A549 (cell line): ENCODE measurements at regions not wholly inside any gene's neighbourhood (a gene's known extent, or its start where the extent isn't known, plus 50 kb on each side); places are given as distances from the start of the nearest gene placed in this dataset.

ENCODE experiments used
- ATAC-seq, 2 experiments: fragments of 200-7000 bp in 1 of 2; fragments of >200 bp in 1 of 2; cut with Nextera tagmentation in 1 of 2; cut with Tn5 transposase in 1 of 2; 3 replicates each; pipeline versions ENCODE4 v1.8.0 to v1.9.1; 2018 to 2020; ENCODE audit warnings: mild to moderate bottlenecking in 1 of 2, moderate library complexity in 1 of 2
- CTCF ChIA-PET: fragments of 300-600 bp; sonication (Branson Sonifier 250); formaldehyde crosslinking; extraction: SDS; loops from one replicate; lab custom pipeline; 2021; ENCODE audit warnings: antibody characterized with exemption, inconsistent platforms; lab: Yijun Ruan, JAX
- POLR2A ChIA-PET: fragments of 350-600 bp; formaldehyde crosslinking; extraction: SDS; loops from one replicate; lab custom pipeline; 2021; ENCODE audit warnings: antibody characterized with exemption, inconsistent platforms; lab: Yijun Ruan, JAX
- DNase-seq, 2 experiments: peaks; one replicate each; pipeline versions ENCODE4 v3.0.0 to v3.0.0-alpha.2; 2011 to 2016; ENCODE audit warnings: low read depth in 1 of 2, low spot score in 1 of 2
- FAIRE-seq: peaks from 2 replicates; lab custom pipeline; 2011; peaks lifted over from hg19 to GRCh38; lab: Jason Lieb, UNC
- H3K27ac ChIP-seq, 2 experiments: fragments of >200 bp; sonication (Bioruptor Twin); formaldehyde crosslinking; 3 replicates each; pipeline ENCODE4 v1.5.1; 2016 to 2017
- H3K4me1 ChIP-seq: fragments of >200 bp; sonication (Bioruptor Twin); formaldehyde crosslinking; 3 replicates; pipeline ENCODE4 v1.6.1; 2016
- H3K4me2 ChIP-seq: fragments of >200 bp; sonication (Bioruptor Twin); formaldehyde crosslinking; 3 replicates; pipeline ENCODE4 v1.6.1; 2016
- H3K4me3 ChIP-seq: fragments of >200 bp; sonication (Bioruptor Twin); formaldehyde crosslinking; 3 replicates; pipeline ENCODE4 v1.5.1; 2016
- H3K9me3 ChIP-seq: fragments of >200 bp; sonication (Bioruptor Twin); formaldehyde crosslinking; 3 replicates; pipeline ENCODE4 v1.6.1; 2016
- BHLHE40 ChIP-seq: IDR thresholded peaks from 2 replicates; pipeline ENCODE4 v1.6.1; 2012; ENCODE audit warnings: low read depth, low read length, inconsistent platforms
- GATA3 ChIP-seq: IDR thresholded peaks from 2 replicates; pipeline ENCODE4 v1.6.1; 2012; ENCODE audit warnings: borderline replicate concordance
- HDAC2 ChIP-seq: fragments of 200-600 bp; sonication (generic); IDR thresholded peaks from 2 replicates; pipeline ENCODE4 v1.6.1; 2016
- HEYL ChIP-seq: fragments of 250-450 bp; sonication (Bioruptor Pico); IDR thresholded peaks from 2 replicates; pipeline ENCODE4 v1.8.0; 2021; ENCODE audit warnings: mild to moderate bottlenecking, moderate library complexity
- HOXA7 ChIP-seq: fragments of 250-450 bp; sonication (Bioruptor Pico); IDR thresholded peaks from 2 replicates; pipeline ENCODE4 v1.5.0; 2020; ENCODE audit warnings: mild to moderate bottlenecking, moderate library complexity
- HOXB5 ChIP-seq: fragments of 250-450 bp; sonication (Bioruptor Pico); IDR thresholded peaks from 2 replicates; pipeline ENCODE4 v1.5.0; 2020; ENCODE audit warnings: mild to moderate bottlenecking, moderate library complexity
- KDM5A ChIP-seq: fragments of 200-600 bp; sonication (generic); IDR thresholded peaks from 2 replicates; pipeline ENCODE4 v1.6.1; 2016; ENCODE audit warnings: antibody characterized with exemption, mild to moderate bottlenecking
- MAFK ChIP-seq: fragments of 450-650 bp; IDR thresholded peaks from 2 replicates; pipeline ENCODE4 v1.6.1; 2014; ENCODE audit not compliant: partially characterized antibody
- MYC ChIP-seq: IDR thresholded peaks from 2 replicates; pipeline ENCODE4 v1.6.1; 2012; ENCODE audit warnings: mild to moderate bottlenecking, inconsistent platforms, low read length, improper control_type of control experiment, borderline replicate concordance
- NFE2L2 ChIP-seq: fragments of 150-350 bp; conservative IDR thresholded peaks from 2 replicates; pipeline ENCODE4 v1.6.1; 2014; ENCODE audit warnings: low read length
- PHF8 ChIP-seq: fragments of 200-600 bp; sonication (generic); IDR thresholded peaks from 2 replicates; pipeline ENCODE4 v1.6.1; 2016; ENCODE audit warnings: low read depth, mild to moderate bottlenecking, antibody characterized with exemption, moderate library complexity, borderline replicate concordance
- POLR2AphosphoS2 ChIP-seq: conservative IDR thresholded peaks from 2 replicates; pipeline ENCODE4 v1.6.1; 2012; ENCODE audit warnings: low read length, improper control_type of control experiment, inconsistent platforms
- RAD21 ChIP-seq, 2 experiments: fragments of >200 bp in 1 of 2; sonication (Bioruptor Twin) in 1 of 2; formaldehyde crosslinking in 1 of 2; IDR thresholded peaks in 1 of 2; conservative IDR thresholded peaks in 1 of 2; 2 replicates in 1 of 2; 3 replicates in 1 of 2; pipeline ENCODE4 v1.6.1; 2012 to 2018; ENCODE audit warnings: inconsistent platforms in 1 of 2
- RARB ChIP-seq: fragments of 250-450 bp; sonication (Bioruptor Pico); IDR thresholded peaks from 2 replicates; pipeline ENCODE4 v1.8.0; 2021; ENCODE audit warnings: mild to moderate bottlenecking, moderate library complexity
- RNF2 ChIP-seq: fragments of 200-600 bp; sonication (generic); IDR thresholded peaks from 2 replicates; pipeline ENCODE4 v1.6.1; 2016; ENCODE audit warnings: low read depth, mild to moderate bottlenecking, antibody characterized with exemption, moderate library complexity, borderline replicate concordance
- TFCP2L1 ChIP-seq: fragments of 250-450 bp; sonication (Bioruptor Pico); IDR thresholded peaks from 2 replicates; pipeline ENCODE4 v1.5.0; 2021; ENCODE audit warnings: mild to moderate bottlenecking
- TP53 ChIP-seq: fragments of 250-450 bp; sonication (Bioruptor Pico); IDR thresholded peaks from 2 replicates; pipeline ENCODE4 v1.5.0; 2021; ENCODE audit warnings: mild to moderate bottlenecking, moderate library complexity
- ZC3H11A ChIP-seq: fragments of 450-650 bp; IDR thresholded peaks from 2 replicates; pipeline ENCODE4 v1.6.1; 2014; ENCODE audit warnings: antibody characterized with exemption, mild to moderate bottlenecking
- ZNF302 ChIP-seq: fragments of 250-450 bp; sonication (Bioruptor Pico); IDR thresholded peaks from 2 replicates; pipeline ENCODE4 v1.9.0; 2021; ENCODE audit warnings: inconsistent platforms, mild to moderate bottlenecking, moderate library complexity
- WGBS: methylation state at CpG from one replicate; pipeline ENCODE4 v1.1.6; 2017; ENCODE audit errors: missing lambda C conversion rate; 5-methylcytosine and 5-hydroxymethylcytosine counted together
- TF ChIP-seq, protein P1 (sequence below): fragments of 200-600 bp; sonication (generic); IDR thresholded peaks from 2 replicates; pipeline ENCODE4 v1.6.1; 2016; ENCODE audit warnings: antibody characterized with exemption, mild to moderate bottlenecking, moderate library complexity
- TF ChIP-seq, protein P2 (sequence below): fragments of >200 bp; sonication (Bioruptor Twin); formaldehyde crosslinking; IDR thresholded peaks from 2 replicates; pipeline ENCODE4 v1.6.1; 2016
- TF ChIP-seq, protein P3 (sequence below): fragments of 150-350 bp; IDR thresholded peaks from 2 replicates; pipeline ENCODE4 v1.6.1; 2014; ENCODE audit warnings: low read depth, mild to moderate bottlenecking, low read length
- TF ChIP-seq, protein P4 (sequence below): IDR thresholded peaks from 2 replicates; pipeline ENCODE4 v1.6.1; 2012; ENCODE audit warnings: low read depth, borderline replicate concordance
- TF ChIP-seq, protein P5 (sequence below): fragments of 450-650 bp; IDR thresholded peaks from 2 replicates; pipeline ENCODE4 v1.6.1; 2014; ENCODE audit warnings: antibody characterized with exemption

DNA sequence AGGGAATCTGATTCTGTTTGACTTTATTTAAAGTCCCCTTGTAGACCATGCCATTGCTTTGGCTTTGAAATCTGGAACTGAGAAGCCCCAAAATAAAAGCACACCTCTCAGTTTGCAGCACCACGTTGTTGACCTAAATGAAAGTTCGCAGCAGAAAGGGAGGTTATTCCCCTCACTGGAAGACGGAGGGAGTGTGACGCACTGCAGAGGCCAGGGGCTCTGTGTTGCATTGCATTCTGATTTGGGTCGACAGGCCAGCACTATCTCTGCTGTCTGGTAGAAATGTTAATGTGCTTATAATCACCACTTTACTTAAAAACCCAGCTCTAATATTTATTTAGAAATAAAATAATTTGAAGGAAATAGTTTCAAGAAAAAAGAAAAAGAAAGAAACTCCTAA, 675.2 kb upstream of the NR5A2 start (continued):
- TF ChIP-seq, protein P1, sequence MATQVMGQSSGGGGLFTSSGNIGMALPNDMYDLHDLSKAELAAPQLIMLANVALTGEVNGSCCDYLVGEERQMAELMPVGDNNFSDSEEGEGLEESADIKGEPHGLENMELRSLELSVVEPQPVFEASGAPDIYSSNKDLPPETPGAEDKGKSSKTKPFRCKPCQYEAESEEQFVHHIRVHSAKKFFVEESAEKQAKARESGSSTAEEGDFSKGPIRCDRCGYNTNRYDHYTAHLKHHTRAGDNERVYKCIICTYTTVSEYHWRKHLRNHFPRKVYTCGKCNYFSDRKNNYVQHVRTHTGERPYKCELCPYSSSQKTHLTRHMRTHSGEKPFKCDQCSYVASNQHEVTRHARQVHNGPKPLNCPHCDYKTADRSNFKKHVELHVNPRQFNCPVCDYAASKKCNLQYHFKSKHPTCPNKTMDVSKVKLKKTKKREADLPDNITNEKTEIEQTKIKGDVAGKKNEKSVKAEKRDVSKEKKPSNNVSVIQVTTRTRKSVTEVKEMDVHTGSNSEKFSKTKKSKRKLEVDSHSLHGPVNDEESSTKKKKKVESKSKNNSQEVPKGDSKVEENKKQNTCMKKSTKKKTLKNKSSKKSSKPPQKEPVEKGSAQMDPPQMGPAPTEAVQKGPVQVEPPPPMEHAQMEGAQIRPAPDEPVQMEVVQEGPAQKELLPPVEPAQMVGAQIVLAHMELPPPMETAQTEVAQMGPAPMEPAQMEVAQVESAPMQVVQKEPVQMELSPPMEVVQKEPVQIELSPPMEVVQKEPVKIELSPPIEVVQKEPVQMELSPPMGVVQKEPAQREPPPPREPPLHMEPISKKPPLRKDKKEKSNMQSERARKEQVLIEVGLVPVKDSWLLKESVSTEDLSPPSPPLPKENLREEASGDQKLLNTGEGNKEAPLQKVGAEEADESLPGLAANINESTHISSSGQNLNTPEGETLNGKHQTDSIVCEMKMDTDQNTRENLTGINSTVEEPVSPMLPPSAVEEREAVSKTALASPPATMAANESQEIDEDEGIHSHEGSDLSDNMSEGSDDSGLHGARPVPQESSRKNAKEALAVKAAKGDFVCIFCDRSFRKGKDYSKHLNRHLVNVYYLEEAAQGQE, result no peak
- TF ChIP-seq, protein P2, sequence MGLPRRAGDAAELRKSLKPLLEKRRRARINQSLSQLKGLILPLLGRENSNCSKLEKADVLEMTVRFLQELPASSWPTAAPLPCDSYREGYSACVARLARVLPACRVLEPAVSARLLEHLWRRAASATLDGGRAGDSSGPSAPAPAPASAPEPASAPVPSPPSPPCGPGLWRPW, result no peak
- TF ChIP-seq NFE2L2 (no peak), BHLHE40 (no peak)

DNA sequence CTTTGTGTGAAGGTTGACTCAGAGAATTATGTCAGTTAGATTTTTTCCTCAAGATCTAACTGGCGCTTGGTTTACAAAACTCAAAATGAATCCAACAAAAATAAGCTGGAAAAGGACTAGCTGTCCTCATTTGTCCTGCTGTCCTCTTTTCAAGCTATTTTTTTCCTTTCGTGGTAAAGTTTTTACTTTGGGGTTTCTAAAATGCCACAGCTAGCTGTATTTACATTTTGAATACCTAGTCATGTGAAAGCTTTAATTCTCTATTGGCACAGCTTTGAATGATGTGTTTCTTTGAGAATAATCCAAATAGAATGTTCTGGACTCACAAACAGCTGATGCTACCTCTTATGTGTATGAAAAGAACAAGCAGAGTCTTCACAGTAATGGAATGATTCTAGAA, 673.6 kb upstream of the NR5A2 start:
- H3K9me3 ChIP-seq, result no peaks in the 10 kb centered on the region
- H3K27ac ChIP-seq, result no peak overlapping the region
- no peak for DNase-seq
- ChIA-PET CTCF (no interaction called here), POLR2A (no interaction called here)
- WGBS, result 26% methylated on average over 2 of the region's 2 CpGs
- no peak overlapping the region for H3K4me3 ChIP-seq
- no peak for FAIRE-seq
- no peak for ATAC-seq
- no peak overlapping the region for H3K4me2 ChIP-seq
- TF ChIP-seq PHF8 (no peak), TP53 (CRISPR knock-in tag) (no peak), MAFK (no peak), GATA3 (no peak)
- TF ChIP-seq, protein P2, result no peak
- H3K4me1 ChIP-seq, result no peaks in the 10 kb centered on the region

DNA sequence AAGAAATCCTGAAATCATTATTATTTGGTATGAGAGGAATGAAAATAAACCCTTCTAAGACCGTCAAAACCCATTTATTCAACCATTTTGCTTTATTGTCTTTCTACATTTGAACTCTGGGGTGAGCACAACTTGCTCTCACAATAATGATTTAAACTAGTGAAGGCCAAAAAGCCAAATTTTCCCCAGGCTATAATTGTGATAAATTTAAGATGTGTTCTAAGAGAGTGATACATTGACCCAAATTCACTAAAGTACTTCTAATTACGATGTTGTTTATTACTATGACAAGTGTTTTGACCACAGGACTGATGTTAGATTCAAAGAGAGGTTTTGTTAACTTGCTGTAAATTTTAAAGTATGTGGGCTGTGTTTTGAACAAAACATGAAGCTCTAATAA, 670.9 kb upstream of the NR5A2 start:
- FAIRE-seq, result no peak
- no peaks in the 10 kb centered on the region for H3K9me3 ChIP-seq
- H3K4me1 ChIP-seq, result no peaks in the 10 kb centered on the region
- ChIA-PET CTCF (no interaction called here), POLR2A (no interaction called here)
- ATAC-seq, result no peak
- WGBS, result 1% methylated on average over 2 of the region's 2 CpGs
- H3K4me3 ChIP-seq, result no peak overlapping the region
- no peak overlapping the region for H3K27ac ChIP-seq
- DNase-seq, result no peak
- TF ChIP-seq HDAC2 (no peak), BHLHE40 (no peak), RAD21 (conservative IDR thresholded peaks at IDR 0.05 in 1 of 2, IDR thresholded peaks at IDR 0.05 in 1 of 2) (no peak), TFCP2L1 (CRISPR knock-in tag) (no peak), RNF2 (no peak), KDM5A (no peak), ZNF302 (CRISPR knock-in tag) (no peak)
- TF ChIP-seq, protein P3, sequence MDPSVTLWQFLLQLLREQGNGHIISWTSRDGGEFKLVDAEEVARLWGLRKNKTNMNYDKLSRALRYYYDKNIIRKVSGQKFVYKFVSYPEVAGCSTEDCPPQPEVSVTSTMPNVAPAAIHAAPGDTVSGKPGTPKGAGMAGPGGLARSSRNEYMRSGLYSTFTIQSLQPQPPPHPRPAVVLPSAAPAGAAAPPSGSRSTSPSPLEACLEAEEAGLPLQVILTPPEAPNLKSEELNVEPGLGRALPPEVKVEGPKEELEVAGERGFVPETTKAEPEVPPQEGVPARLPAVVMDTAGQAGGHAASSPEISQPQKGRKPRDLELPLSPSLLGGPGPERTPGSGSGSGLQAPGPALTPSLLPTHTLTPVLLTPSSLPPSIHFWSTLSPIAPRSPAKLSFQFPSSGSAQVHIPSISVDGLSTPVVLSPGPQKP, result no peak
- TF ChIP-seq, all 56 proteins: peak for 0
- H3K4me2 ChIP-seq, result no peak overlapping the region

DNA sequence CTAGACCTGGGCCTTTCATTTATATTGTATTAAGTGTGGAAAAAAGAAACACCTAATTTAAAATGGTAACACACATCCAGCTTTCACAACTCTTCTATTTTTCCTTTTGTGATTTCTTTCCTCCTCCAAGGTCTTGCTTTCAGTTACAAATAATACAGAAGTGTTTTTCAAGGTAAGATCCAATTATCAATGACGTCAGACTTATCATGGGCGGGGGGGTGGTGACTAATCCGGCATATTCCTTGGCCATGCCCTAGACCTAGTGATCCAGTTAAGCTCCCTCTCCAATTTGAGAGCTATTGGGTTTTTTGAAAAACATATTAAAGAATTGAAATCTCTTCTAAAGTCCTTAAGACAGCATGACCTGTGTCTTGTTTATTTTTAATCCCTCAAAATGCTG, 669.9 kb upstream of the NR5A2 start:
- H3K9me3 ChIP-seq, result no peaks in the 10 kb centered on the region
- CTCF ChIA-PET, result no interaction called here
- H3K4me3 ChIP-seq, result no peak overlapping the region
- WGBS, result 5% methylated on average over 3 of the region's 3 CpGs
- POLR2A ChIA-PET, result no interaction called here
- TF ChIP-seq BHLHE40 (no peak), HOXB5 (CRISPR knock-in tag) (no peak), HEYL (CRISPR knock-in tag) (no peak), RARB (CRISPR knock-in tag) (no peak), HDAC2 (no peak), MYC (no peak), POLR2AphosphoS2 (no peak), ZC3H11A (no peak), HOXA7 (CRISPR knock-in tag) (no peak)
- TF ChIP-seq, protein P4, sequence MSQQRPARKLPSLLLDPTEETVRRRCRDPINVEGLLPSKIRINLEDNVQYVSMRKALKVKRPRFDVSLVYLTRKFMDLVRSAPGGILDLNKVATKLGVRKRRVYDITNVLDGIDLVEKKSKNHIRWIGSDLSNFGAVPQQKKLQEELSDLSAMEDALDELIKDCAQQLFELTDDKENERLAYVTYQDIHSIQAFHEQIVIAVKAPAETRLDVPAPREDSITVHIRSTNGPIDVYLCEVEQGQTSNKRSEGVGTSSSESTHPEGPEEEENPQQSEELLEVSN, result no peak
- TF ChIP-seq, protein P3, result no peak
- TF ChIP-seq, protein P5, sequence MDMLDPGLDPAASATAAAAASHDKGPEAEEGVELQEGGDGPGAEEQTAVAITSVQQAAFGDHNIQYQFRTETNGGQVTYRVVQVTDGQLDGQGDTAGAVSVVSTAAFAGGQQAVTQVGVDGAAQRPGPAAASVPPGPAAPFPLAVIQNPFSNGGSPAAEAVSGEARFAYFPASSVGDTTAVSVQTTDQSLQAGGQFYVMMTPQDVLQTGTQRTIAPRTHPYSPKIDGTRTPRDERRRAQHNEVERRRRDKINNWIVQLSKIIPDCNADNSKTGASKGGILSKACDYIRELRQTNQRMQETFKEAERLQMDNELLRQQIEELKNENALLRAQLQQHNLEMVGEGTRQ, result no peak
- no peak overlapping the region for H3K4me2 ChIP-seq
- ATAC-seq, result no peak
- H3K27ac ChIP-seq, result no peak overlapping the region
- FAIRE-seq, result no peak
- no peaks in the 10 kb centered on the region for H3K4me1 ChIP-seq
- DNase-seq, result no peak
